Myocyte (in vitro differentiated cells): ENCODE measurements at regions not wholly inside any gene's neighbourhood (a gene's known extent, or its start where the extent isn't known, plus 50 kb on each side); places are given as distances from the start of the nearest gene placed in this dataset.

ENCODE experiments used
- DNase-seq: peaks from one replicate; pipeline ENCODE4 v3.0.0-alpha.2; 2012; ENCODE audit warnings: low read depth

GRCh38 chr14:60349663-60350365 is 100.8 kb downstream of the PPM1A start:
- DNase-seq, result peak; percentile 72

GRCh38 chr14:60350366-60350720 is 101.3 kb downstream of the PPM1A start:
- DNase-seq, result peak; percentile 35

GRCh38 chr14:60353420-60353819 is 104.4 kb downstream of the PPM1A start:
- no peak for DNase-seq

GRCh38 chr14:60355768-60356167 is 106.7 kb downstream of the PPM1A start:
- DNase-seq, result no peak

- DNase-seq, result no peak
These were observed 107.4 kb downstream of the PPM1A start for GRCh38 chr14:60356386-60356785.

- no peak for DNase-seq
These were observed 108.0 kb downstream of the PPM1A start for GRCh38 chr14:60356906-60357550.

GRCh38 chr14:60357551-60358149 is 108.6 kb downstream of the PPM1A start:
- no peak for DNase-seq

GRCh38 chr14:60363275-60363674 is 114.3 kb downstream of the PPM1A start:
- no peak for DNase-seq

- DNase-seq, result no peak
These were observed 114.7 kb downstream of the PPM1A start for GRCh38 chr14:60363687-60364086.

- DNase-seq, result no peak
These were observed 104.0 kb downstream of the C14orf39 start for GRCh38 chr14:60381909-60382308.
